ENCODE measurements at regions not wholly inside any gene's neighbourhood (a gene's known extent, or its start where the extent isn't known, plus 50 kb on each side); places are given as distances from the start of the nearest gene placed in this dataset.

GRCh38 chr7:25852939-25853271, 299.1 kb upstream of the NFE2L3 start (continued):
- no peak for TF ChIP-seq MXI1 (conservative IDR thresholded peaks at IDR 0.05; ENCODE audit: poor library complexity, severe bottlenecking)

DNA sequence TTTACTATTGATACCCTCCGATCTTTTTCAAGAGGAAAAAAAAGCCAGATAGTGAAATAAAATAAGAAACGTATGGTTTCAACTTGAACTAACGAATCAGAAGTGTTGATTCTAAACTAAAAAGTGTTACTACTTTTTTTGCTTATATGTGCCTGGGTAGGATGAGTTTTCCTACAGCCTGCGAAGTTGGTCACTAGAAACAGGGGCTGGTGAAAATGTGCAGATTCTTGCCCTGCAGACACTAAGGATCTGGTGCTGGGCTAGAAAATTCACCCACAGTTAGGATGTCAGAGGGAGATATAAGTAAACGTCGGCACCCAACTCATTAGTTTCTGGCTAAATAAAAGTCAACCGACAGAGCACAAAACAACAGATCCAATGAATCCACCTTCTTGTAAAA, 298.7 kb upstream of the NFE2L3 start:
- Histone ChIP-seq H3K9ac (ENCODE audit: low read length) (no peak overlapping the region), H4K20me1 (ENCODE audit: insufficient read depth) (no peaks in the 10 kb centered on the region), H3K27me3 (ENCODE audit: insufficient read depth, low read depth, low read length) (peaks cover 58% of the 10 kb centered on the region), H3K9me2 (ENCODE audit: insufficient read depth, low read length) (no peaks in the 10 kb centered on the region), H2AFZ (ENCODE audit: low read depth, low read length) (no peak overlapping the region), H3K79me2 (replicated peaks; ENCODE audit: insufficient read depth, low read length) (no peaks in the 10 kb centered on the region), H3K36me3 (ENCODE audit: insufficient read depth, low read length) (no peaks in the 10 kb centered on the region), H3F3A (ENCODE audit: insufficient read depth, low read length, poor library complexity, severe bottlenecking) (peaks cover 4% of the 10 kb centered on the region), H3K9me3 (ENCODE audit: low read length) (no peaks in the 10 kb centered on the region), H3K4me3 (ENCODE audit: low read length) (no peak overlapping the region), H3K27ac (ENCODE audit: low read length) (no peak overlapping the region), H3K4me2 (ENCODE audit: low read length) (no peak overlapping the region)
- TF ChIP-seq EZH2 (IDR thresholded peaks at IDR 0.05; ENCODE audit: borderline replicate concordance, insufficient read depth, low read length, poor library complexity, severe bottlenecking) = no peak
- TF ChIP-seq REST (IDR thresholded peaks at IDR 0.05; ENCODE audit: borderline replicate concordance) = no peak
- TF ChIP-seq EP300 (conservative IDR thresholded peaks at IDR 0.05; ENCODE audit: poor library complexity, severe bottlenecking) = no peak
- TF ChIP-seq POLR2AphosphoS5 (IDR thresholded peaks at IDR 0.05) = no peak
- no peak for TF ChIP-seq TAF1 (IDR thresholded peaks at IDR 0.05; ENCODE audit: low read depth)
- no peak for TF ChIP-seq SMC3 (conservative IDR thresholded peaks at IDR 0.05; ENCODE audit: poor library complexity)
- no peak for TF ChIP-seq RAD21 (conservative IDR thresholded peaks at IDR 0.05)
- TF ChIP-seq MXI1 (conservative IDR thresholded peaks at IDR 0.05; ENCODE audit: poor library complexity, severe bottlenecking) = no peak
- no peak for TF ChIP-seq CTCF (IDR thresholded peaks at IDR 0.05; ENCODE audit: poor library complexity, severe bottlenecking)

- Histone ChIP-seq H3K4me3 (ENCODE audit: low read length) (no peak overlapping the region), H3K9ac (ENCODE audit: low read length) (no peak overlapping the region), H3F3A (ENCODE audit: insufficient read depth, low read length, poor library complexity, severe bottlenecking) (peaks cover 4% of the 10 kb centered on the region), H3K27ac (ENCODE audit: low read length) (no peak overlapping the region), H3K9me3 (ENCODE audit: low read length) (no peaks in the 10 kb centered on the region), H2AFZ (ENCODE audit: low read depth, low read length) (no peak overlapping the region), H4K20me1 (ENCODE audit: insufficient read depth) (no peaks in the 10 kb centered on the region), H3K4me2 (ENCODE audit: low read length) (no peak overlapping the region), H3K79me2 (replicated peaks; ENCODE audit: insufficient read depth, low read length) (no peaks in the 10 kb centered on the region), H3K9me2 (ENCODE audit: insufficient read depth, low read length) (no peaks in the 10 kb centered on the region), H3K27me3 (ENCODE audit: insufficient read depth, low read depth, low read length) (peaks cover 66% of the 10 kb centered on the region), H3K36me3 (ENCODE audit: insufficient read depth, low read length) (no peaks in the 10 kb centered on the region)
- TF ChIP-seq REST (IDR thresholded peaks at IDR 0.05; ENCODE audit: borderline replicate concordance) (no peak), MXI1 (conservative IDR thresholded peaks at IDR 0.05; ENCODE audit: poor library complexity, severe bottlenecking) (no peak), SMC3 (conservative IDR thresholded peaks at IDR 0.05; ENCODE audit: poor library complexity) (no peak), EP300 (conservative IDR thresholded peaks at IDR 0.05; ENCODE audit: poor library complexity, severe bottlenecking) (no peak), TAF1 (IDR thresholded peaks at IDR 0.05; ENCODE audit: low read depth) (no peak), POLR2AphosphoS5 (IDR thresholded peaks at IDR 0.05) (no peak), EZH2 (IDR thresholded peaks at IDR 0.05; ENCODE audit: borderline replicate concordance, insufficient read depth, low read length, poor library complexity, severe bottlenecking) (no peak), RAD21 (conservative IDR thresholded peaks at IDR 0.05) (no peak), CTCF (IDR thresholded peaks at IDR 0.05; ENCODE audit: poor library complexity, severe bottlenecking) (no peak)
Observed at GRCh38 chr7:25854059-25854458, 297.9 kb upstream of the NFE2L3 start.

Measured in neural cell (in vitro differentiated cells).